ENCODE measurements at regions not wholly inside any gene's neighbourhood (a gene's known extent, or its start where the extent isn't known, plus 50 kb on each side); places are given as distances from the start of the nearest gene placed in this dataset.

DNA sequence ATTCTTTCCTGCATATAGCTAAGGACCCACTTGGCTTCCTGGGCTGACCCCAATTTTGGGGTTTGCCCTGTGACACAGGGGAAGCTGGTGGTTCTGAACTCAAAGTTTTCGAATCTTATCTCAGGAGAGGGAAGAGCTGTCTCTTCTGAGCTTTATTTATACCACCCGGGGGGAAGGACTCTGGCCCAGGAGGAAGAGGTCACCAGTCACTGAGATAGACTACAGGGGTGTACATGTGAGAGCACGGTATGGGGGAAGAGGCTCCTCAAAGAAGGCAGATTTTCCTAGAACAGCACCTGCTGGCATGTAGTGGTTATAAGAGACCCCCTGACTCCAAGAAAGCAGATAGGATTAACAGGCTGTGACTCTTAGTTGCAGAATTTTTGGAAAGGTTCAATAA, 101.8 kb upstream of the ELMO1 start:
- TF ChIP-seq POLR2AphosphoS5 (IDR thresholded peaks at IDR 0.05), result no peak
- TF ChIP-seq, protein P1, sequence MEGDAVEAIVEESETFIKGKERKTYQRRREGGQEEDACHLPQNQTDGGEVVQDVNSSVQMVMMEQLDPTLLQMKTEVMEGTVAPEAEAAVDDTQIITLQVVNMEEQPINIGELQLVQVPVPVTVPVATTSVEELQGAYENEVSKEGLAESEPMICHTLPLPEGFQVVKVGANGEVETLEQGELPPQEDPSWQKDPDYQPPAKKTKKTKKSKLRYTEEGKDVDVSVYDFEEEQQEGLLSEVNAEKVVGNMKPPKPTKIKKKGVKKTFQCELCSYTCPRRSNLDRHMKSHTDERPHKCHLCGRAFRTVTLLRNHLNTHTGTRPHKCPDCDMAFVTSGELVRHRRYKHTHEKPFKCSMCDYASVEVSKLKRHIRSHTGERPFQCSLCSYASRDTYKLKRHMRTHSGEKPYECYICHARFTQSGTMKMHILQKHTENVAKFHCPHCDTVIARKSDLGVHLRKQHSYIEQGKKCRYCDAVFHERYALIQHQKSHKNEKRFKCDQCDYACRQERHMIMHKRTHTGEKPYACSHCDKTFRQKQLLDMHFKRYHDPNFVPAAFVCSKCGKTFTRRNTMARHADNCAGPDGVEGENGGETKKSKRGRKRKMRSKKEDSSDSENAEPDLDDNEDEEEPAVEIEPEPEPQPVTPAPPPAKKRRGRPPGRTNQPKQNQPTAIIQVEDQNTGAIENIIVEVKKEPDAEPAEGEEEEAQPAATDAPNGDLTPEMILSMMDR (IDR thresholded peaks at IDR 0.05), result no peak

All from breast epithelium (tissue), 3 donors.